CD4-positive, alpha-beta T cell (primary cell): ENCODE measurements at regions not wholly inside any gene's neighbourhood (a gene's known extent, or its start where the extent isn't known, plus 50 kb on each side); places are given as distances from the start of the nearest gene placed in this dataset.

Experiments
- ATAC-seq: fragments of 200-7000 bp; cut with Tn5 transposase; one replicate; pipeline ENCODE4 v1.10.0; 2022; ENCODE audit warnings: mild to moderate bottlenecking; ENCODE audit not compliant: poor library complexity
- CTCF ChIA-PET: fragments of 350-600 bp; sonication (Branson Sonifier 250); formaldehyde crosslinking; loops from one replicate; lab custom pipeline; 2021; ENCODE audit warnings: antibody characterized with exemption, inconsistent platforms; lab: Charles Lee
- POLR2A ChIA-PET: fragments of 350-600 bp; sonication (Branson Sonifier 250); formaldehyde crosslinking; loops from one replicate; lab custom pipeline; 2021; ENCODE audit warnings: antibody characterized with exemption, inconsistent platforms; lab: Charles Lee
- DNase-seq, 14 experiments: peaks; one replicate each; pipeline ENCODE4 v3.0.0-alpha.2; 2013 to 2020; ENCODE audit warnings: mixed read lengths in 2 of 14
- H3K27ac ChIP-seq, 2 donors: one replicate each; pipeline versions ENCODE4 v1.5.1 to v1.7.0; 2013; ENCODE audit warnings: low read length in 2 of 2, low read depth in 1 of 2, mild to moderate bottlenecking in 1 of 2
- H3K27me3 ChIP-seq, 2 experiments: 1 replicate in 1 of 2; 2 replicates in 1 of 2; pipeline versions ENCODE4 v1.6.1 to v1.7.0; 2013; ENCODE audit warnings: low read length in 2 of 2, control low read depth in 1 of 2, mild to moderate bottlenecking in 1 of 2, moderate library complexity in 1 of 2; ENCODE audit not compliant: insufficient read depth in 2 of 2, control insufficient read depth in 1 of 2
- H3K36me3 ChIP-seq: one replicate; pipeline ENCODE4 v1.6.1; 2013; ENCODE audit warnings: low read length, control low read depth; ENCODE audit not compliant: insufficient read depth
- H3K4me1 ChIP-seq: one replicate; pipeline ENCODE4 v1.6.1; 2013; ENCODE audit warnings: low read length, control low read depth; ENCODE audit not compliant: insufficient read depth
- H3K4me3 ChIP-seq: one replicate; pipeline ENCODE4 v1.5.1; 2013; ENCODE audit warnings: mild to moderate bottlenecking, low read length, moderate library complexity
- H3K9me3 ChIP-seq, 2 experiments: 1 replicate in 1 of 2; 2 replicates in 1 of 2; pipeline versions ENCODE4 v1.6.1 to v1.7.0; 2013; ENCODE audit warnings: low read length in 2 of 2, mild to moderate bottlenecking in 2 of 2, control low read depth in 1 of 2, moderate library complexity in 1 of 2; ENCODE audit not compliant: control insufficient read depth in 1 of 2, insufficient read depth in 1 of 2
- H3K27ac Mint-ChIP-seq: one replicate; pipeline ENCODE4 v1.8.0; 2020; ENCODE audit warnings: mixed read lengths
- H3K27me3 Mint-ChIP-seq: one replicate; pipeline ENCODE4 v1.8.0; 2021; ENCODE audit warnings: mixed read lengths
- H3K36me3 Mint-ChIP-seq: one replicate; pipeline ENCODE4 v1.8.0; 2021; ENCODE audit warnings: low read depth, mixed read lengths
- H3K4me1 Mint-ChIP-seq: one replicate; pipeline ENCODE4 v1.8.0; 2021; ENCODE audit warnings: low read depth, mixed read lengths
- H3K4me3 Mint-ChIP-seq: one replicate; pipeline ENCODE4 v1.8.0; 2020; ENCODE audit warnings: mild to moderate bottlenecking, mixed read lengths
- H3K9me3 Mint-ChIP-seq: one replicate; pipeline ENCODE4 v1.8.0; 2020; ENCODE audit warnings: mixed read lengths
- CTCF ChIP-seq: fragments of 200-600 bp; IDR thresholded peaks from one replicate; pipeline ENCODE4 v1.8.0; 2022; ENCODE audit warnings: antibody characterized with exemption, mild to moderate bottlenecking
- intact Hi-C, 2 experiments: fragments of 100-400 bp; cut with DNase I in 1 of 2; cut with micrococcal nuclease in 1 of 2; formaldehyde crosslinking; loops; one replicate each; pipeline versions ENCODE4 v1.15.1 to v1.9.0; 2023 to 2025; cut with DNase I, micrococcal nuclease

- intact Hi-C loops = no loop called here
- H3K36me3 ChIP-seq = no peaks in the 10 kb centered on the region
- ChIA-PET POLR2A (no interaction called here), CTCF (no interaction called here)
- DNase-seq = no peak
- H3K4me3 Mint-ChIP-seq = no peak overlapping the region
- H3K9me3 Mint-ChIP-seq = no peaks in the 10 kb centered on the region
- no peak overlapping the region for H3K27ac Mint-ChIP-seq
- no peak overlapping the region for H3K27ac ChIP-seq
- H3K27me3 ChIP-seq = no peaks in the 10 kb centered on the region
- no peaks in the 10 kb centered on the region for H3K9me3 ChIP-seq
- ATAC-seq = no peak
- H3K27me3 Mint-ChIP-seq = no peaks in the 10 kb centered on the region
- no peaks in the 10 kb centered on the region for H3K4me1 Mint-ChIP-seq
- H3K4me3 ChIP-seq = no peak overlapping the region
- TF ChIP-seq CTCF = no peak
- H3K36me3 Mint-ChIP-seq = no peaks in the 10 kb centered on the region
- no peaks in the 10 kb centered on the region for H3K4me1 ChIP-seq
Measured at GRCh38 chrX:113370006-113370405, 529.4 kb upstream of the AMOT start.

GRCh38 chrX:113369056-113369455 lies 528.4 kb upstream of the AMOT start:
- CTCF ChIA-PET = no interaction called here
- no peaks in the 10 kb centered on the region for H3K9me3 ChIP-seq

GRCh38 chrX:113353134-113353533 lies 512.5 kb upstream of the AMOT start:
- Histone ChIP-seq H3K27me3 (no peaks in the 10 kb centered on the region), H3K4me3 (no peak overlapping the region), H3K4me1 (no peaks in the 10 kb centered on the region), H3K36me3 (no peaks in the 10 kb centered on the region), H3K27ac (no peak overlapping the region), H3K9me3 (peaks cover 0 to 5% of the 10 kb centered on the region in 2 experiments)
- Mint-ChIP-seq H3K27me3 (no peaks in the 10 kb centered on the region), H3K4me1 (no peaks in the 10 kb centered on the region), H3K27ac (no peak overlapping the region), H3K36me3 (no peaks in the 10 kb centered on the region), H3K4me3 (no peak overlapping the region), H3K9me3 (no peaks in the 10 kb centered on the region)
- POLR2A ChIA-PET = no interaction called here
- intact Hi-C loops = no loop called here
- DNase-seq (no peak), ATAC-seq (no peak)
- CTCF ChIA-PET = no interaction called here
- no peak for TF ChIP-seq CTCF

More at GRCh38 chrX:113369056-113369455, 528.4 kb upstream of the AMOT start:
- Mint-ChIP-seq H3K27me3 (no peaks in the 10 kb centered on the region), H3K9me3 (peaks cover 2% of the 10 kb centered on the region), H3K4me3 (no peak overlapping the region), H3K36me3 (no peaks in the 10 kb centered on the region), H3K4me1 (no peaks in the 10 kb centered on the region), H3K27ac (no peak overlapping the region)
- intact Hi-C loops = no loop called here
- Histone ChIP-seq H3K27me3 (no peaks in the 10 kb centered on the region), H3K4me1 (no peaks in the 10 kb centered on the region), H3K27ac (no peak overlapping the region), H3K4me3 (no peak overlapping the region), H3K36me3 (no peaks in the 10 kb centered on the region)
- TF ChIP-seq CTCF = no peak
- POLR2A ChIA-PET = no interaction called here
- ATAC-seq = no peak
- DNase-seq = no peak
